Spleen (tissue), 11 donors: ENCODE measurements at regions not wholly inside any gene's neighbourhood (a gene's known extent, or its start where the extent isn't known, plus 50 kb on each side); places are given as distances from the start of the nearest gene placed in this dataset.
A peak's percentile ranks its signal among the peaks of the same experiment; 100 is the strongest.
"Not testable (repeated sequence)": the region's sequence is repeated elsewhere in the genome, so short reads cannot be mapped to it uniquely, and the experiment has no call there.

Experiments
- DNase-seq: peaks from one replicate; pipeline ENCODE4 v3.0.0-alpha.2; 2020
- H3K27ac ChIP-seq, 8 donors: fragments of 200-600 bp; sonication (generic) in 7 of 8; 1 replicate in 4 of 8; 2 replicates in 4 of 8; pipeline versions ENCODE4 v1.5.0 to v1.8.0; 2016 to 2021; ENCODE audit warnings: inconsistent platforms in 4 of 8, mild to moderate bottlenecking in 4 of 8, moderate library complexity in 1 of 8
- H3K27me3 ChIP-seq, 7 donors: fragments of 200-600 bp; sonication (generic) in 6 of 7; replicated peaks in 1 of 7; 1 replicate in 4 of 7; 2 replicates in 3 of 7; pipeline versions ENCODE4 v1.5.0 to v1.8.0; 2016 to 2021; ENCODE audit warnings: inconsistent platforms in 3 of 7, mild to moderate bottlenecking in 1 of 7
- H3K36me3 ChIP-seq, 6 donors: fragments of 200-600 bp; sonication (generic) in 5 of 6; 1 replicate in 4 of 6; 2 replicates in 2 of 6; pipeline versions ENCODE4 v1.5.0 to v1.8.0; 2016 to 2021; ENCODE audit warnings: inconsistent platforms in 2 of 6
- H3K4me1 ChIP-seq, 6 donors: fragments of 200-600 bp; sonication (generic) in 5 of 6; 1 replicate in 3 of 6; 2 replicates in 3 of 6; pipeline versions ENCODE4 v1.5.0 to v1.8.0; 2016 to 2021; ENCODE audit warnings: inconsistent platforms in 3 of 6
- H3K4me3 ChIP-seq, 8 donors: fragments of 200-600 bp; sonication (generic) in 7 of 8; 1 replicate in 4 of 8; 2 replicates in 4 of 8; pipeline versions ENCODE4 v1.5.0 to v1.8.0; 2016 to 2021; ENCODE audit warnings: inconsistent platforms in 4 of 8, mild to moderate bottlenecking in 4 of 8, moderate library complexity in 2 of 8
- H3K9me3 ChIP-seq, 8 donors: fragments of 200-600 bp; sonication (generic) in 7 of 8; 1 replicate in 4 of 8; 2 replicates in 4 of 8; pipeline versions ENCODE4 v1.5.0 to v1.8.0; 2016 to 2021; ENCODE audit warnings: inconsistent platforms in 4 of 8
- POLR2A ChIP-seq, 3 donors: fragments of 450-650 bp; IDR thresholded peaks; one replicate each; pipeline ENCODE4 v1.5.1; 2017; ENCODE audit warnings: antibody characterized with exemption in 3 of 3, mild to moderate bottlenecking in 1 of 3
- POLR2AphosphoS5 ChIP-seq, 3 donors: sonication (generic); formaldehyde crosslinking; IDR thresholded peaks; one replicate each; pipeline ENCODE4 v1.5.1; 2017; ENCODE audit warnings: antibody characterized with exemption in 3 of 3
- WGBS, 5 donors: extraction: QIAGEN DNeasy Blood & Tissue Kit in 3 of 5; methylation state at CpG; one replicate each; pipeline versions ENCODE4 v1.1.5 to v1.1.7; 2013 to 2018; 5-methylcytosine and 5-hydroxymethylcytosine counted together
- intact Hi-C: fragments of 100-400 bp; cut with DNase I; formaldehyde crosslinking; loops from one replicate; pipeline ENCODE4 v1.15.0; 2023; ENCODE audit warnings: low total_unique reads
- TF ChIP-seq, protein P1 (sequence below), 11 experiments: fragments of 200-600 bp in 7 of 11; fragments of 450-650 bp in 4 of 11; sonication (generic) in 4 of 11; IDR thresholded peaks in 8 of 11; conservative IDR thresholded peaks in 3 of 11; 1 replicate in 7 of 11; 2 replicates in 4 of 11; pipeline versions ENCODE4 v1.4.0 to v1.8.0; 2016 to 2021; ENCODE audit warnings: antibody characterized with exemption in 11 of 11, inconsistent platforms in 4 of 11, mild to moderate bottlenecking in 1 of 11
- donor health status: healthy with polysubstance abuse.
- donor health status: DM: no; HTN: no; CAD: no; lungs with moderate emphysema.
- donor health status: DM: no; HTN: no; CAD: no.
- donor health status: Bipolar disorder and iron deficiency.
- donor health status: healthy.
- donor health status: DM: no; HTN: no; CAD: no.
- donor health status: DM: yes; HTN: yes; CAD: no.

DNA sequence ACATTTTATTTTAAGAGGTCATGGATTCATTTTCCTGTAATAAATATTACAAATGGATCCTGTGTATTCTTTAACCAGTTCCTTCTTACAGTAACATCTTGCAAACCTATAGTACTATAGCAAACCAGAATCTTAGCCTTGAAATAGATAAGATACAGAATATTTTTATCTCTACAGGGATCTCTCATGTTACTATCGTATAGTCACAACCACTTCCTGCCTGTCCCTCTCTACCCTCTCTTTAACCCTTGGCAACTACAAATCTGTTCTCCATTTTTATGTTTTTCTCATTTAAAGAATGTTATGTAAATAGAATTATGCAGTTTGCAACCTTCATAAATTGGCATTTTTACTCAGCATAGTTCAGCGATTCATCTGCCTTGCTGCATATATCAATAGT lies 454.0 kb downstream of the DIRAS2 start:
- peaks cover 0 to 5% (median 0%) of the 10 kb centered on the region in 8 donors for H3K9me3 ChIP-seq
- no peak overlapping the region for H3K4me3 ChIP-seq
- DNase-seq: no peak
- whole genome bisulfite sequencing, 5 donors: 42 to 46% (median 45%) methylated on average over 2 of the region's 2 CpGs
- intact Hi-C loops: no loop called here
- H3K4me1 ChIP-seq: peaks cover 0 to 24% (median 8%) of the 10 kb centered on the region in 6 donors
- no peaks in the 10 kb centered on the region for H3K27me3 ChIP-seq
- peak overlapping the region in 4 of 8 donors; percentile 36 to 68 (median 60) for H3K27ac ChIP-seq
- no peaks in the 10 kb centered on the region for H3K36me3 ChIP-seq
- TF ChIP-seq, protein P1, sequence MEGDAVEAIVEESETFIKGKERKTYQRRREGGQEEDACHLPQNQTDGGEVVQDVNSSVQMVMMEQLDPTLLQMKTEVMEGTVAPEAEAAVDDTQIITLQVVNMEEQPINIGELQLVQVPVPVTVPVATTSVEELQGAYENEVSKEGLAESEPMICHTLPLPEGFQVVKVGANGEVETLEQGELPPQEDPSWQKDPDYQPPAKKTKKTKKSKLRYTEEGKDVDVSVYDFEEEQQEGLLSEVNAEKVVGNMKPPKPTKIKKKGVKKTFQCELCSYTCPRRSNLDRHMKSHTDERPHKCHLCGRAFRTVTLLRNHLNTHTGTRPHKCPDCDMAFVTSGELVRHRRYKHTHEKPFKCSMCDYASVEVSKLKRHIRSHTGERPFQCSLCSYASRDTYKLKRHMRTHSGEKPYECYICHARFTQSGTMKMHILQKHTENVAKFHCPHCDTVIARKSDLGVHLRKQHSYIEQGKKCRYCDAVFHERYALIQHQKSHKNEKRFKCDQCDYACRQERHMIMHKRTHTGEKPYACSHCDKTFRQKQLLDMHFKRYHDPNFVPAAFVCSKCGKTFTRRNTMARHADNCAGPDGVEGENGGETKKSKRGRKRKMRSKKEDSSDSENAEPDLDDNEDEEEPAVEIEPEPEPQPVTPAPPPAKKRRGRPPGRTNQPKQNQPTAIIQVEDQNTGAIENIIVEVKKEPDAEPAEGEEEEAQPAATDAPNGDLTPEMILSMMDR (IDR thresholded peaks at IDR 0.05 in 8 of 11, conservative IDR thresholded peaks at IDR 0.05 in 3 of 11): no peak
- no peak for TF ChIP-seq POLR2A (IDR thresholded peaks at IDR 0.05)
- TF ChIP-seq POLR2AphosphoS5 (IDR thresholded peaks at IDR 0.05): no peak

DNA sequence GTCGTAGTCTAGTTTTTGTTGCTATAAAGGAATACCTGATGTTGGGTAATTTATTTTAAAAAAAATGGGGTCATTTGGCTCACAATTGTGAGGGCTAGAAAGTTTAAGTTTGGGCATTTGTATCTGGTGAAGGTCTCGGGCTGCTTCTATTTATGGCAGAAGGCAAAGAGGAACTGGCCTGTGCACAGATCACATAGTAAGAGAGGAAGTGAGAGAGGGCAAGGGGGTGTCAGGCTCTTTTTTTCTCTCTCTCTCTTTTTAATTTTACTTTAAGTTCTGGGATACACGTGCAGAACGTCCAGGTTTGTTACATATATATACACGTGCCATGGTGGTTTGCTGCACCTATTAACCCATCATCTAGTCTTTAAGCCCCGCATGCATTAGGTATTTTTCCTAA lies 453.3 kb downstream of the DIRAS2 start:
- Histone ChIP-seq H3K36me3 (no peaks in the 10 kb centered on the region), H3K27me3 (no peaks in the 10 kb centered on the region), H3K4me1 (peaks cover 0 to 24% (median 8%) of the 10 kb centered on the region in 6 donors), H3K9me3 (peaks cover 0 to 5% (median 0%) of the 10 kb centered on the region in 8 donors), H3K4me3 (no peak overlapping the region), H3K27ac (peak overlapping the region in 4 of 8 donors; percentile 36 to 68 (median 60))
- intact Hi-C loops: no loop called here
- no peak for TF ChIP-seq POLR2AphosphoS5 (IDR thresholded peaks at IDR 0.05)
- TF ChIP-seq, protein P1 (IDR thresholded peaks at IDR 0.05 in 8 of 11, conservative IDR thresholded peaks at IDR 0.05 in 3 of 11): no peak
- TF ChIP-seq POLR2A (IDR thresholded peaks at IDR 0.05): no peak
- DNase-seq: no peak
- WGBS, 5 donors: 32 to 48% (median 33%) methylated on average over 6 of the region's 6 CpGs

DNA sequence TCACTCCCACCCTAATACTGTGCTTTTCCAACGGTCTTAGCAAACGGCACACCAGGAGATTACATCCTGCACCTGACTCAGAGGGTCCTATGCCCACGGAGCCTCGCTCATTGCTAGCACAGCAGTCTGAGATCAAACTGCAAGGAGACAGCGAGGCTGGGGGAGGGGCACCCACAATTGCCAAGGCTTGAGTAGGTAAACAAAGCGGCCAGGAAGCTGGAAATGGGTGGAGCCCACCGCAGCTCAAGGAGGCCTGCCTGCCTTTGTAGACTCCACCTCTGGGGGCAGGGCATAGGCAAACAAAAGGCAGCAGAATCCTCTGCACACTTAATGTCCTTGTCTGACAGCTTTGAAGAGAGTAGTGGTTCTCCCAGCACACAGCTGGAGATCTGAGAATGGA lies 450.2 kb downstream of the DIRAS2 start:
- DNase-seq: peak; percentile 83
- Histone ChIP-seq H3K27ac (peak overlapping the region in 1 of 8 donors; percentile 10), H3K4me1 (peaks cover 0 to 24% (median 8%) of the 10 kb centered on the region in 6 donors)
- H3K4me3 ChIP-seq, intact Hi-C loops, H3K36me3 ChIP-seq, H3K27me3 ChIP-seq, H3K9me3 ChIP-seq: not testable (repeated sequence)
- WGBS, 5 donors: 59 to 83% (median 73%) methylated on average over 6 to 7 of the region's 7 CpGs

DNA sequence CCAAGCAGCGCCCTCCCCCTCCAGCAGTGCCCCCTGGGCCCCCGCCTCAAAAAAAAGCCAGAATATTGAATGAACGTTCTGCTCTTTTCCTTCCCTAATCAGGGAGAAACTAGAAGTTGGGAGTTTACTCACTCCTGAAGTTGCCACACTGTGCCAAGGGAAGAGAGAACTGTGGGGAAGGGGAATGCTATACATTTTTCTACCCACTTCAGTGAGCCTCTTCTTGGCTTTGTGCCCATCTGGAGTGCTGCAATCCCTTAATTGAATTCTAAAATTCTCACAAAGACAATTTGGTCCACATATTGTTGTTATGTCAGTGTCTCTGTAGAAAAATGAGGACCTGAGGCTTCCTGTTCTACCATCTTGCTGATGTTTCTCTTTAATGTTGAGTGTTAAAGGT lies 443.7 kb downstream of the DIRAS2 start:
- no peak for TF ChIP-seq POLR2AphosphoS5 (IDR thresholded peaks at IDR 0.05)
- TF ChIP-seq, protein P1 (IDR thresholded peaks at IDR 0.05 in 8 of 11, conservative IDR thresholded peaks at IDR 0.05 in 3 of 11): no peak
- TF ChIP-seq POLR2A (IDR thresholded peaks at IDR 0.05): no peak
- Histone ChIP-seq H3K4me3 (no peak overlapping the region), H3K27ac (no peak overlapping the region), H3K4me1 (peaks cover 0 to 5% (median under 1%) of the 10 kb centered on the region in 6 donors), H3K27me3 (no peaks in the 10 kb centered on the region), H3K36me3 (no peaks in the 10 kb centered on the region), H3K9me3 (peaks cover 0 to 18% (median 8%) of the 10 kb centered on the region in 8 donors)
- intact Hi-C loops: no loop called here
- DNase-seq: no peak
- WGBS, 5 donors: 37 to 66% (median 47%) methylated on average over 3 of the region's 3 CpGs

GRCh38 chr9:90201766-90202165 lies 440.9 kb downstream of the DIRAS2 start:
- WGBS, 5 donors: 50 to 67% (median 58%) methylated on average over 2 of the region's 2 CpGs
- no peak overlapping the region for H3K4me3 ChIP-seq
- H3K9me3 ChIP-seq: peaks cover 0 to 18% (median 8%) of the 10 kb centered on the region in 8 donors
- no peaks in the 10 kb centered on the region for H3K27me3 ChIP-seq
- intact Hi-C loops: no loop called here
- no peaks in the 10 kb centered on the region for H3K36me3 ChIP-seq
- peaks cover 0 to 14% (median 5%) of the 10 kb centered on the region in 6 donors for H3K4me1 ChIP-seq
- DNase-seq: no peak
- H3K27ac ChIP-seq: no peak overlapping the region
- no peak for TF ChIP-seq POLR2A (IDR thresholded peaks at IDR 0.05)
- no peak for TF ChIP-seq POLR2AphosphoS5 (IDR thresholded peaks at IDR 0.05)
- TF ChIP-seq, protein P1 (IDR thresholded peaks at IDR 0.05 in 8 of 11, conservative IDR thresholded peaks at IDR 0.05 in 3 of 11): no peak
